Ishikawa (cell line): ENCODE measurements at regions not wholly inside any gene's neighbourhood (a gene's known extent, or its start where the extent isn't known, plus 50 kb on each side); places are given as distances from the start of the nearest gene placed in this dataset.

Source experiments
- EP300 ChIP-seq: IDR thresholded peaks from 2 replicates; pipeline ENCODE4 v1.6.1; 2012; ENCODE audit warnings: borderline replicate concordance
- FOXM1 ChIP-seq: IDR thresholded peaks from 2 replicates; pipeline ENCODE4 v1.6.1; 2012; ENCODE audit warnings: low read depth, borderline replicate concordance
- ZBTB7A ChIP-seq: IDR thresholded peaks from 2 replicates; pipeline ENCODE4 v1.6.1; 2012; ENCODE audit warnings: low read depth

DNA sequence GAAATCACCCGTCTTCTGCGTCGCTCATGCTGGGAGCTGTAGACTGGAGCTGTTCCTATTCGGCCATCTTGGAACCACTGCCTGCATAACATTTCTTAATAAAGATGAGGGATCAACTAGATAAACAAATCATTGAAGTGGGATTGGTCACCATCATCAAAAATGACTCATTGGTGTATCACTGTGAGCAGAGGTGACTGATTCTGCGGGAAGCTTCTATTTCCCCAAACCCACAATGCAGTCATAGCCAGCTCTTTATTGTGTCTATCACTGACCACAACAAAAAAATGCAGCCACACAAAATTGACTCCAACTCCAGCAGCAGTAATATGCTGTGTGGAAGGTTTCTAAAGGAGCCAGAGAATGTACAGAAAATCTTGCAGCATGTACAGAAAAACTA, 630.7 kb upstream of the HS6ST1 start:
- TF ChIP-seq EP300, result no peak
- TF ChIP-seq ZBTB7A, result no peak
- TF ChIP-seq FOXM1, result no peak
